Globus pallidus (tissue), 1 donor: ENCODE measurements at regions not wholly inside any gene's neighbourhood (a gene's known extent, or its start where the extent isn't known, plus 50 kb on each side); places are given as distances from the start of the nearest gene placed in this dataset.

Experiments
- DNase-seq: peaks from one replicate; pipeline ENCODE4 v3.0.0-alpha.2; 2015; ENCODE audit warnings: low spot score

DNA sequence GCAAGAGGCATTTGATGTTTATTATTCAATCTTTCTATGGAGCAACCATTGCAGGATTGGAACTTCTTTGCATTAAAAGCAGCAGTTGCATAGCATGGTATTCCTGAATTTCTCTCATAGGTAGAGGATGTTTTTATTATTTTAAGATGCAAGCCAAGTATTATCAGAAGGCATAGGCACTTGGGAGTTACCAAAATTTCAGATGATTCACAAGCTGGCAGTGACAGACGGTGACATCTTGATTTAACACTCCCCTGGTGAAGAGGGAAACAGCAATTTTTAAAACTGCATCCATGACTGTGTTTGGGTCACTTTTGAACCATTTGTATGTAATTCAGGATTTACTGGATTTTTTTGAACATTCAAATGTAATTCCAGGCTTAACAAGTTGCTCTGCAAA lies 654.3 kb downstream of the SLC4A3 start:
- DNase-seq = no peak

DNA sequence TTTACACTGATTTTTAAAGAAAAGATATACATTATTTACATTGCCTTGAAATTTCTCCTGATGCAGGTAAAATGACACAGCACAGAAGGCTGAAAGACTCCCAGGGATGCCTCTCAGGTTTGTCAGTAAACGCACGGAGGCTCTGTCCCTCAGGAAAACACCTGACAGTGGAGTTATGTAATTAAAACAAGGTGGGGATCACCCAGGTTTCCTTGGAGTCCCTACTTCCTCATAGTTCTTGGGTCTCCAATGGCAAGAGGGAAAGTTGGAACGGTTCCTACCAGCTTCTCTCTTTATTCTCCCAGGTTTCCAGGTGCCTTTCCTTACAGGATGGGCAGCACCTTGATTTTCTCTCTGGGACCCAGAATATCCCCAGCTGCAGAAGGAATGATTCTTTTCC lies 654.8 kb downstream of the SLC4A3 start:
- DNase-seq = no peak

DNA sequence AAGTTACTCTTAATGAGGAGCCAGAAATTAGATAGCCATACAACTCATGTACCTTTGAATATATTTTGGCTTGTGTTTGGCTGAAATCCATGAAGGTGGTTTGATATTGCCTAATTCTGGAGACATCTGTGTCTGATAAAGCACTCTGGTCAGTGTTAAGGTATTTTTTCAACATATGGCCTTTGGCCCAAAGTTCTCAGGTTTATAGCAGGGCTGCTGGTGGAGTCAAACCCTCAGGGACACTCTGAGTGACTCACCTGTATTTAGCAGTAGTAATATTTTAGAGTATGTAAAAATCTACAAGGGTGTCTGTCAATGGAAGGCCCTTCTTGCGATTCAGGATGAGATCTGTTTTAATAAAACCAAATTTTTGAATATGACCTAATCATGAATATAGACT lies 666.5 kb downstream of the SLC4A3 start:
- DNase-seq = no peak

DNA sequence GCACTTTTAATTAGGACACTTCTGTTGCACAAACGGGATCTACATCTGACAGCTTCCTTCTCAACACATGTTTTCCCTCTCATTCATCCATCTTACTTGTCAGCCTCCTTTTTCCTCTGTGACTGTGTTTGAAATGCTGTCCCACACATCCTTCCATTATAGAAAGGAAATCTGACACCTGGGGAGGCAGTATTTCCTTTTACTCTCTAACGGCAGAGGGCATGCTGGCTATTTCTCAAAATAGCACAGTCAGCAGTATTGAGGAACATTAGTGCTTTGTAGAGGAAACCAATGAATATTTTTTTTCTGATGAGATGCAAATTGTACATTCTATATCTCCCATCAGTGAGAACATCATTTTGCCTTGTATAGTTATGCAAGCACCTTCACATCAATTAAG lies 668.7 kb downstream of the SLC4A3 start:
- DNase-seq = no peak

DNA sequence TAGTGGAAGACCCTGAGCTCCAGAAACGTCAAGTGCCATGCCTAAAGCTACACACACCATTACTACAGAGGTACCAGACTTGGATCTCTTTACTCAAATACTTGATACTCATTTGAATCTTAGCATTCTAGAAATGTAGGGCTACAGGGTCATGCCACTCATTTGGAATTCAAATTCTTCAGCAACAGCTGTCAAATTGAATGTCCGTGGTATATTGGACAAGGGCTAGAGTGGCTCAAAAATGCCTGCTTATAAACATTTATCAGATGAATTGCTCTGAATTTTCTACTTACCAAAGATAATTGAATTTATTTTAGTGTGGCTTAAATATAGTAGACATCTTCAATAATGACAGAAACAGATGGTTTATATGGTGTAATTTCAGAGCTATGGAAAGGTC lies 669.7 kb downstream of the SLC4A3 start:
- DNase-seq = no peak

DNA sequence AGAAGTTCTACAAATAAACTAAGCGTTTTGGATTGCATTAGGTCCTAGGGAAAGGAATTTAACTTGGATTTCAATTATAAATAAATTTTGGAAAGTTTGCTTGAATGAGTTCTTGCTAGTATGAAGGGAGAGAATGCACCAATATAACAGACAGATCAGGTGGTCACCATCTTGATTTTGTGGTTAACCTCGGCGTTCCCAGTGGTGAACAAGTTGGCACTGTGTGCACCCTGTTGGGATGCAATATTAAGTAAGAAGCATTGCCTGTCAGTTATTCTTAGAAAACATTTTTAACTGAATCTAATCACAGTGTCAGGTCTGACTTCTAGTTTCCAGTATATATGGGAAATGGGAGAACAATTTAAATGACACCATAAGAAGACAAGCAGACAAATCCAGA lies 673.4 kb downstream of the SLC4A3 start:
- no peak for DNase-seq

DNA sequence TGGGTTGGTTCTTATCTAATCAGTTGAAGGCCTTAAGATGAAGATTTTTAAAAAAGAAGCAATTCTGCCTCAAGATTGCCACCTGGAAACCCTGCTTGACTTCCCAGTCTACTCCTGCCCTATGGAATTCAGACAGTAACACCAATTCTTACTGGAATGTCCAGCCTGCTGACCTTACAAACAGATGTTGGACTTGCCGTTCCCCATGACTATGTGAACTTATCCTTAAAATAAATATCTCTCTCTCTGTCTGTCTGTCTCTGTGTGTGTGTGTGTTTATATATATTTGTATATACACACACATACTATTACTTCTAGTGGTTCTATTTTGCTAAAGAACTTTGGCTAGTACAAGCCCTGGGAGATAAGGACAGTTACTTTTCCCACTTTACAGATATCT lies 675.3 kb downstream of the SLC4A3 start:
- no peak for DNase-seq

DNA sequence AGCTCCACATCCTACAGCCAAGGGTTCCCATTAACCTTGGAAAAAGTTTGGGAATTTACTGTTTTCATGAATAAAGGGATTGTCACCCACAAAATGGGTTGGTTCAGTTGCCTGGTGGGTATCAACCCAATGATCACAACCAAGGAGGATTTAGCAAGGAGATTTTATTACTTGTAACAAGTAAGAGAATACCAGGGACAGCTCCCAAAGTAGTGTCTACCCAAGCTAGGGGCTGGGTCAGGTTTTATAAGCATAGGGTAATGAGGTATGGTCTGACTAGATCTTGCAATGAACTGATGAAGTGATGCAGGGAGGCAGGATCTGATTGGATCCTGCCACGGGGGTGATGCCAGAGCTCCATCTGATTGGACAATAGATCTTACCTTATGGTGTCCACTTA lies 681.8 kb downstream of the SLC4A3 start:
- no peak for DNase-seq

DNA sequence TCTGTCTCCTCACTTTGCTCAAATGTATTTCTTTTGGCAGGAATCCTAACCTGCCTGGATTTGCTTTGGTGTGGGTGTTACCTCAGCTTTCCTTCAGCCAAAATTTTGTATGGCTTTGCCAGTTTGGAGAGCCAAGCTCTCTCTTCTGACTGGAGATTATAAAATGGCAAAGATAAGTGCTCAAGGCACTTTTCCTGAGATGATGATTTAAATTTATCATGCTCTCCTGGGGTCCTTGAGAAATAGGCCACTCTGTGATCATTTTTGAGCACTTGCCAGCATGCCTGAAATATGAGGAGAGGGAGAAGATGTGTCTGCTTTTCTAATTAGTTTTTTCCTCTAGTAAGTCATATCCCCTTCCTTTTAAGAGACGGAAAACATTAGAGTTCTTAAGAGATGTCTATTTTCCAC lies 683.0 kb downstream of the SLC4A3 start:
- no peak for DNase-seq

DNA sequence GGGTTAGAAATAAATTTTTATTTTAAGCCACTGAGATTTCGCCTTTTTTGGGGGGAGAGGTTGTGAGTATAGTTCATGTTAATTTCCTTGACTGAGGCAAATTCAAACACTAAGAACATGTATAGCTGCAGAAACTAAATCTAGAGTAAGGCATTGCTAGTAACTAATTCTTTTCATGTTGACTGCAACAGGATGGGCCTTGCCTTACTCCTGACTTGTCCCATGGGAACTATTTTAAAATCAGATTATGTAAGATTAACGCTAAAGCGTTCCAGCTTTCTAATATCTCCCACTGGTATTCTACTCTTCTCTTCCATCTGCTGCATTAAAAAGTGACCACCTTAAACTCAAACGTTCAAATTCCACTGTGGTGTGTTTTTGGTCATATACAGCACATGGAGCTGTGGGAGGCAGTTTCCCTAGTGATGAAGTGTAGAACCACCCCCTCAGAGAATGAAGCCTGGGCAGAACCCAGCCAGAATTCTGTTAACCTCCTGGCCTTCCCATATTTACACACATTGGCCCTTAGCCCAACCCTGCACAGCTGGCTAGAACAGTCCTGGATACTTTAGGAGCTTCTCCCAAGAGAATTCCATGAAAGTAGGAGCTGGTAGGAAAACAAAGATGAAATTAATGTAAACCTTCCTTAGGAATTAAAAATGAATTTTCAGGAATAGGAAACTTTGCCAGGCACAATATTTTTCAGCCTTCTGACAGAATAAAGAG lies 687.8 kb downstream of the SLC4A3 start:
- no peak for DNase-seq

DNA sequence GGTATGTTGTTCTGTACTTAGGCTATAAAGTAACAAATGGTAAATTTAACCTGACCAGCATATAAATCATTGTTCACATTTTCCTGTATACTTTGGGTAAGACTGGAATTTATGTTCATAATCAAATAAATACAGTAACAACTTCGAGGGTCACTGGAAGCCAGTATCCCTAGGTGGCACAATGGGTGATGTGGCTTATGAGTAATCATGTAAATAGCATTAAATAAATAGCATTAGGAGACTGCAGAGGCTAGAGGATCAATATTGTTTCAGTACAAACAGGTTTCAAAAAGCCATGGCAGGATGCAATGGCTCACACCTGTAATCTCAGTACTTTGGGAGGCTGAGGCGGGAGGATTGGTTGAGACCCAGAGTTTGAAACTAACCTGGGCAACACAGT lies 690.6 kb downstream of the SLC4A3 start:
- DNase-seq = no peak

DNA sequence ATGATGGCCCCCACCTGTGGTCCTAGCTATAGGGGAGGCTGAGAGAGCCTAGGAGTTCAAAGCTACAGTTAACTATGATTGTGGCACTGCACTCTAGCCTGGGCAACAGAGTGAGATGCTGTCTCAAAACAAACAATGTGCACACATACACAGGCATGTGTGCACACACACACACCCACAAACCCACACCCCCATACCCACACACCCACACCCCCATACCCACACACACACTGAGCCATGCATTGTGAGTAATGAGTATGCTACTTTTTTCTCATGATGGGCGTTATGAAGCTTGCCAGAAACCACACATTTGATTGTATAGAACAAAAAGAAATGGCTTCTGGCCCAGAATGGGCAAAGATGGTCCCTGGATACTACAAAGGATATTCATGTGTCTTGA lies 691.1 kb downstream of the SLC4A3 start:
- DNase-seq = no peak

DNA sequence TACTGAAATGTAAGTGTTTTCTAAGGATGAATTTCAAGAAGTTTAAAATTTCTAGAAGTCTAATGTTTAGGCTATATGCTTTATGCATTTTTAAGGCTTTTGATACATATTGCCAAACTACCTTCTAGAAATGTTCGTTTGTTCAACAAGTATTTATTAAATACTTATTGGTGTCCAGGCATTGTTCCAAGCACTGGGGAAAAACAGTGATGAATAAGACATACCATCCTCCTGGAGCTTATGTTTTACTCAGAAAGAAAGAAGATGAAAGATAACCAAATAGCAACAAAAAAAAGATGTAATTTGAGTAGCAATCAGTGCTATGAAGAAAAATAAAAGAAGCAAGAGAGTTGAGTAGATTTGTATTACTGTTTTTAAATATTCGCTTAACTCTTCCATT lies 692.9 kb downstream of the SLC4A3 start:
- DNase-seq = no peak

DNA sequence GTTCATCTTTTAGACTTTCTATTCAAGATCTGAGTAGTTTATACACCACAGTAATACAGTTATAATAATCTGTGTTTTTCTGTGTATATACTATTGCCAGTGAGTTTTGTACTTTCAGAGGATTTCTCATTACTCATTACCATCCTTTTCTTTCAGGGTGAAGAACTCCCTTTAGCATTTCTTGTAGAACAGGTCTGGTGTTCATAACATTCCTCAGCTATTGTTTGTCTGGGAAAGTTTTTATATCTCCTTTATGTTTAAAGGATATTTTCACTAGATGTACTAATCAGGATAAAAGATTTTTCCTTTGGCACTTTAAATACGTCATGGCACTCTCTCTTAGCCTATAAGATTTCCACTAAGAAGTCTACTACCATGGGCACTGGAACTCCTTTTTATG lies 705.5 kb downstream of the SLC4A3 start:
- DNase-seq = no peak

DNA sequence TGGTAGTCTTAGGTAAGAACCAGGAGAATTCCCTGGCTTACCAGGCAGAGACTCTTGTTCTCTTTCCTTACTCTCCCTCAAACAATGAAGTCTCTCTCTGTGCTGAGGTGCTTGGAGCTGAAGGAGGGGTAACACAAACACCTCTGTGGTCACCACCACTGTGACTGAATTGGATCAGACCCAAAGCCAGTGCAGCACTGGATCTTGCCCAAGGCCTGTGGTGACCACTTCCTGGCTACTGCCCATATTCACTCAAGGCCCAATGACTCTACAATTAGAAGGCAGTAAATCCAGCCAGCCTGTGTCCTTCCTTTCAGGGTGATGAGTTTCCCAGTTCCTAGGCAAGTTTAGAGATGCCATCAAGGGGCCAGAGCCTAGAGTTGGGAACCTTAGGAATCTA lies 706.8 kb downstream of the SLC4A3 start:
- DNase-seq = no peak

DNA sequence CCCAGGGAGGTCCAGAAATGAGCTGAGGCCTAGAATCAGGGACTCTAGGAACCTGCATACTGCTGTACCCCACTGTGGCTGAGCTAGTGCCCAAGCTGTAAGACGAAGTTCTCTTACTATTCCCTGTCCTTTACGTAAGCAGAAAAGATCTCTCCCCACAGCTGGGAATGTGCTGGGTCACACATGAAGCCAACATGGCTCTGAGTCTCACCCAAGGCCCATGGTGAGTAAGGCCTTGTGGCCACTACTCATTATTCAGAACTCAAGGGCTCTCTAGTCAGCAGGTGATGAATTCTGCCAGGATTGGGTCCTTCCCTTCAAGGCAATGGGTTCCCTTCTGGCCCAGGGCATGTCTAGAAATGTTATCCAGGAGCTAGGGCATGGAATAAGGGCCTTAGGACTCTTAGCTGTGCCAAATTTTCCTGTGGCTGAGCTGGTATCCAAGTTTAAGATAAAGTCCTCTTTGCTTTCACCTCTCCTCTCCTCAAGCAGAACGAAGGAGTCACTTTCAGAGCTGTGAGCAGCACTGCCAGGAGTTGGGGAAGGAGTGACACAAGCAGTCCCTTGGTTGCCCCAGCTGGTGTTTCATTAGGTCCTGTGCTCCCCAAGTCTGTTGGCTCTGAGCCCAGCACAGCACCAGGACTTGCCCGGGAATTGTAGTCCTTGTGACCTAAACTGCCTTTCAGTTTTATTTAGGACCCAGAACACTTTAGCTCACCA lies 707.6 kb downstream of the SLC4A3 start:
- no peak for DNase-seq

DNA sequence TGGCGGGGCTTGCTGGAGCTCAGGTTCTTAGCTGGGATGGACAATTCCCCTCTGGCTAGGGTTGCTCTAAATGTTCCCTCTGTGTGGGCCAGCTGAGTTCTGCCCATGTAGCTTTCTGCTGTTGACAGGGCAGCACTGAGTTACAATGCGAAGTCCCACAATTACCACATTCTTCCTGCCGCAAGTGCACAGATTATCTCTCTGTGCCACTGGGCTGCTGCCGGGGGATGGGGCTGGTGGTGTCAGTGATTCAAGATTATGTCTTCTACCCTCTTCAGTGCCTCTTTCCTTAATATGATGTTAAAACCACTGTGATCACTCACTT lies 708.1 kb downstream of the SLC4A3 start:
- DNase-seq = no peak

DNA sequence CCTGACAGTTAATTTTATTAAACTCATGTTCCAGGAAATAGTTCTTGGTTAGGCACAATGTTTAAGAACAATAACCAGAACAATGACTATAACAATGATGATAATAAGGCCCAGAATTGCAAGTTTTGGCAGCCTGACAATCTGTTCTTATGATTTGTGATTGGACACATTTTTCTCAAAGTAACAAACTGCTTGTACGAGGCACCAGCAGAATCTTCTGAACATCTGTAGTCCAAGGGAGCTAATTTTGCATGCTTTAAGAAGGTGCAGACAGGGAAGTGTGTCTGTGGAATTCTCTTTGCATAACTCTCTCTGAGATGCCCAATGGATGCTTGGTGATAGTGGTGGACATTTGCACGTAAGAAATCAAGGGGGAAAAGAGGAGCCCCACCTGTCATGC lies 709.3 kb downstream of the SLC4A3 start:
- no peak for DNase-seq

DNA sequence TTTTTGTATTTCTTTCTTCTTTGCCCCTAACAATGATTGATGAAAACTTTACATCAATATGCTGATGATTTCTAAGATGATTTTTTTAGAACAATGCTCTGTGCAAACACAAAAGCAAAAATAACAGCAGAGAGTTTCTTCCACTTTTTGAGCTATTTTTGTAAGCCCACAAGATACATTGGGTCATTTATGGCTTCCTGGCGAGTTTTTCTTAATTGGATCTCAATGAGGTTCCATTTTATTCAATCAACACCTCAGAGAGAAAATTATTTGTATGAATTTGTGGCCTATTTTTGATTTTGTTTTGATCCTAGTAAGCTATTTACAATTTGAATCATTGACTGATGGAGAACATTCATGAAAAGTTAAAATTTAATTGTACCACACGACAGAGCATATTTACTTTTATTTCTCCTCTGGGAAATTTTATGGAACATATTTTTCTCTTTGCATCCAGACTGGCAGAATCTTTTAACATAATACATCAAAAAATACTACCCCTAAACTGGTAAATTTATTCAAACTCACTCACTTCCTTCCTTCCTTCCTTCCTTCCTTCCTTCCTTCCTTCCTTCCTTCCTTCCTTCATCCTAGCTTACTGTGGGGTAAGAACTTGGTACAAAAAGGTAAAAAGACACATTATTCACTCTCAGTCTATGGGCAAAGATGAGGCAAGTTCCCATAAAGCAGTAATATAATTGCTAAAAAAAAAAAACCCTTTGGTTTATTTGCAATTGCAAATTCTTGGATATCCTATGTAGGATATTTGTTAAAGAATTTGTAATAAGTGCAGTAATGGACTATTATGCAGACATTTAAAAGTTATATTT lies 710.4 kb downstream of the SLC4A3 start:
- no peak for DNase-seq

DNA sequence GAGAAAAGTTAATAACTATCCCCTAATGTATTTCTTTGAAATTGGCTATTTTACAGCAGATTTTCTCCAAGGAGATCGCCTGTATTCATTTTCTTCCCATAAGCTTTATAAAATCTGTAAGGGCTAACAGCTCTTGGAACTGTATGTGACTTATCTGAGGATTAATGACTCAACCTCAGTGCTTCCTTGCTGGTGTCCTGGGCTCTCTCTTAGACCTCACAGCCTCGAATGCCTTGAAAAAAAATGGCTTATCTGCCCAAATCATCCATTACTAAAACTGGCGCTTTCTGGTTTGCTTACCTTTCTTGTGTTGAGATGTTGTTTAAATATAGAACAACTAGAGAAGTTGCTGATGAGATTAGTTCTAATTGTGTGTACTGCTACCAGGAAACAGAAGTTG lies 713.6 kb downstream of the SLC4A3 start:
- DNase-seq = no peak

DNA sequence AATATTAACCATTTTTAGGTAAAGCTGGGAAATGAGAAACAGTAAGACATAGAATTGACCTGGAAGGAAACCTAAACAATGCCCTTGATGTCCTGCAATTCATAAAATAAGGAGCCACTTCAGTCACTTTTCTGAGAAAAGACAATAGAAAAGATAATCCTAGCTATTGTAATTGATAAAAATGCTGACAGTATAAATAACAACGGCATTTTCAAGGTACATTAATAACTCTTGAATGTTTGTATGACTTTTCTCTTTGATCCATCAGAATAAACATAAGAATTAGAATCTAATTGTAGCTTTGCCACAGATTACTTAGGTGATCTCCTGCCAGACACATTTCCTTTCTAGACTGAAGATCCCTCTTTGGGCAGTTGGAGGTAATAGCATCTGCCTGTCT lies 719.5 kb downstream of the SLC4A3 start:
- no peak for DNase-seq

DNA sequence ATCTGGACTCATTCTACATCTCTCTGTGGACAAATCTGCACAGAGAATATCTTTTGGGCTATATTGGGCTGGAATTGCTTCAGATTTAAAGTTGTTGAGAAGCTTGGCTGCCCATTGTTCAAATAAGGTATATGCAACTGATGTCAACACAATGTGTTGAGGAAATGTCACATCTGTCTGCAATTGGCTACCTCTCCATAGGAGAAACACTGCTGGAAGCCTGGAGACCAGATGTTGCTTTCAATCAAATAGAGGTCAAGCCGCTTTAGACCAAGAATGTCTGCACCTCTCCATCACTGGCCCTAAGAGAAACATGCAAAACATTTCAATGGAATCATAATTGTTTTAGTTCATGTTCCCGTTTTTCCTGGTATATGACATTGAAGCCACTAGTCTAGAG lies 720.2 kb downstream of the SLC4A3 start:
- DNase-seq = no peak

DNA sequence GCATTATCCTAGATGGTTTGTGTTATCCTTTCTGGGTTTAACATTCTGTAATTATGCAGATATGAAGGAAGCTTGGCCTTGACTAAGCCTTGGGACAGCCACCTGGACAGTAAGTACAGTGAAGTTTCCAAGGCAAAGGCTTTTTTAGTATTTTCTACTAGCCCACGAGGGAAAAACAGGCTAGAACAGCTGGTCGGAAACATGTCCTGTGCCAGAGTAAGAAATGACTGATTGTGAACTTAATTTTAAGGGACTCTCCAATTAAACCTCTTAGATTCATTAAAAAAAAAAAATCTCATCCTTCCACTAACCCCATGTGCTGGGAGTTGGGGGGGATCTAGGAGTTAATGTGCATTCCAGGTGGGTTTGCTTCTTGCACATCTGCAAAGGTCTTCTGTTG lies 720.8 kb downstream of the SLC4A3 start:
- DNase-seq = no peak
